HEK293 (cell line): ENCODE measurements at regions not wholly inside any gene's neighbourhood (a gene's known extent, or its start where the extent isn't known, plus 50 kb on each side); places are given as distances from the start of the nearest gene placed in this dataset.

Source experiments
- KLF10 ChIP-seq: fragments of 450-650 bp; IDR thresholded peaks from 2 replicates; pipeline ENCODE4 v1.5.1; 2018; ENCODE audit warnings: missing biosample characterization, mild to moderate bottlenecking, missing genetic modification characterization
- KLF9 ChIP-seq: fragments of 450-650 bp; formaldehyde crosslinking; IDR thresholded peaks from 2 replicates; pipeline ENCODE4 v1.5.1; 2016; ENCODE audit warnings: missing biosample characterization, missing genetic modification characterization, low read depth
- TCF7L2 ChIP-seq: IDR thresholded peaks from 2 replicates; pipeline ENCODE4 v1.6.1; 2011; ENCODE audit warnings: low read depth, mild to moderate bottlenecking, inconsistent platforms, low read length, moderate library complexity, borderline replicate concordance
- YY1 ChIP-seq: fragments of 450-650 bp; formaldehyde crosslinking; IDR thresholded peaks from 2 replicates; pipeline ENCODE4 v1.5.1; 2018; ENCODE audit warnings: missing biosample characterization, missing genetic modification characterization
- YY2 ChIP-seq: fragments of 450-650 bp; formaldehyde crosslinking; IDR thresholded peaks from 2 replicates; pipeline ENCODE4 v1.5.1; 2016; ENCODE audit warnings: missing biosample characterization, missing genetic modification characterization
- ZFP3 ChIP-seq: fragments of 450-650 bp; formaldehyde crosslinking; IDR thresholded peaks from 2 replicates; pipeline ENCODE4 v1.5.1; 2016; ENCODE audit warnings: low read depth, missing biosample characterization, missing genetic modification characterization
- ZNF138 ChIP-seq: fragments of 450-650 bp; formaldehyde crosslinking; IDR thresholded peaks from 2 replicates; pipeline ENCODE4 v1.5.1; 2016; ENCODE audit warnings: missing biosample characterization, missing genetic modification characterization, borderline replicate concordance
- ZNF350 ChIP-seq: fragments of 450-650 bp; formaldehyde crosslinking; IDR thresholded peaks from 2 replicates; pipeline ENCODE4 v1.5.0; 2017; ENCODE audit warnings: missing biosample characterization, mild to moderate bottlenecking, missing genetic modification characterization
- ZNF391 ChIP-seq: fragments of 450-650 bp; formaldehyde crosslinking; IDR thresholded peaks from 2 replicates; pipeline ENCODE4 v1.5.1; 2016; ENCODE audit warnings: low read depth, missing biosample characterization, missing genetic modification characterization, borderline replicate concordance
- ZNF549 ChIP-seq: fragments of 450-650 bp; IDR thresholded peaks from 2 replicates; pipeline ENCODE4 v1.5.1; 2018; ENCODE audit warnings: missing biosample characterization, missing genetic modification characterization, mild to moderate bottlenecking, inconsistent platforms, moderate library complexity
- TF ChIP-seq, protein P1 (sequence below): fragments of 450-650 bp; formaldehyde crosslinking; IDR thresholded peaks from 2 replicates; pipeline ENCODE4 v1.5.1; 2016; ENCODE audit warnings: missing biosample characterization, missing genetic modification characterization
- TF ChIP-seq, protein P2 (sequence below): fragments of 450-650 bp; formaldehyde crosslinking; conservative IDR thresholded peaks from 2 replicates; pipeline ENCODE4 v1.5.1; 2016; ENCODE audit warnings: low read depth, missing biosample characterization, missing genetic modification characterization
- TF ChIP-seq, protein P3 (sequence below): fragments of 450-650 bp; formaldehyde crosslinking; IDR thresholded peaks from 2 replicates; pipeline ENCODE4 v1.5.1; 2016; ENCODE audit warnings: missing biosample characterization, missing genetic modification characterization
- TF ChIP-seq, protein P4 (sequence below): fragments of 450-650 bp; formaldehyde crosslinking; IDR thresholded peaks from 2 replicates; pipeline ENCODE4 v1.5.1; 2017; ENCODE audit warnings: missing biosample characterization, missing genetic modification characterization

DNA sequence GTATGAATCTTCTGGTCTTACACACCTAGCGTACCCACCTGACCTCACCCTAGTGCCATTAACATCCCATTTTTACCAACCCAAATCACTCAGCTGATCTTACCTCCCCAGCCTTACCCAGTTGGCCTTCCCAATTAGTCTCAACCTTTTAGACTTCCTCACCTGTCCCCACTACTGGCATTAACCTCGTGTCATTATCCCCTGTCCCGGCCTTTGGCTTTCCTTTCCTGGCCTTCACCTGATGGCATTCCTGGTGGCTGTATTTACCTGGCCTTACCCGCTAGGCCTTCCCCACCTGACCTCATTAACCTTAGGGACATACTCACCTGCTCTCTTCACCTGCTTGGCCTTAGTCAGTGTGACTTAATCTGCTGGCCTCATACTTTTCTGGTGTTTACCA is 104.1 kb downstream of the IL12A start:
- TF ChIP-seq, protein P1, sequence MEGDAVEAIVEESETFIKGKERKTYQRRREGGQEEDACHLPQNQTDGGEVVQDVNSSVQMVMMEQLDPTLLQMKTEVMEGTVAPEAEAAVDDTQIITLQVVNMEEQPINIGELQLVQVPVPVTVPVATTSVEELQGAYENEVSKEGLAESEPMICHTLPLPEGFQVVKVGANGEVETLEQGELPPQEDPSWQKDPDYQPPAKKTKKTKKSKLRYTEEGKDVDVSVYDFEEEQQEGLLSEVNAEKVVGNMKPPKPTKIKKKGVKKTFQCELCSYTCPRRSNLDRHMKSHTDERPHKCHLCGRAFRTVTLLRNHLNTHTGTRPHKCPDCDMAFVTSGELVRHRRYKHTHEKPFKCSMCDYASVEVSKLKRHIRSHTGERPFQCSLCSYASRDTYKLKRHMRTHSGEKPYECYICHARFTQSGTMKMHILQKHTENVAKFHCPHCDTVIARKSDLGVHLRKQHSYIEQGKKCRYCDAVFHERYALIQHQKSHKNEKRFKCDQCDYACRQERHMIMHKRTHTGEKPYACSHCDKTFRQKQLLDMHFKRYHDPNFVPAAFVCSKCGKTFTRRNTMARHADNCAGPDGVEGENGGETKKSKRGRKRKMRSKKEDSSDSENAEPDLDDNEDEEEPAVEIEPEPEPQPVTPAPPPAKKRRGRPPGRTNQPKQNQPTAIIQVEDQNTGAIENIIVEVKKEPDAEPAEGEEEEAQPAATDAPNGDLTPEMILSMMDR (tag by site-specific recombination): no peak
- no peak for TF ChIP-seq YY1
- TF ChIP-seq ZFP3 (tag by site-specific recombination): no peak
- no peak for TF ChIP-seq KLF9 (tag by site-specific recombination)
- no peak for TF ChIP-seq YY2 (tag by site-specific recombination)
- no peak for TF ChIP-seq ZNF350 (tag by site-specific recombination)
- TF ChIP-seq, protein P2, sequence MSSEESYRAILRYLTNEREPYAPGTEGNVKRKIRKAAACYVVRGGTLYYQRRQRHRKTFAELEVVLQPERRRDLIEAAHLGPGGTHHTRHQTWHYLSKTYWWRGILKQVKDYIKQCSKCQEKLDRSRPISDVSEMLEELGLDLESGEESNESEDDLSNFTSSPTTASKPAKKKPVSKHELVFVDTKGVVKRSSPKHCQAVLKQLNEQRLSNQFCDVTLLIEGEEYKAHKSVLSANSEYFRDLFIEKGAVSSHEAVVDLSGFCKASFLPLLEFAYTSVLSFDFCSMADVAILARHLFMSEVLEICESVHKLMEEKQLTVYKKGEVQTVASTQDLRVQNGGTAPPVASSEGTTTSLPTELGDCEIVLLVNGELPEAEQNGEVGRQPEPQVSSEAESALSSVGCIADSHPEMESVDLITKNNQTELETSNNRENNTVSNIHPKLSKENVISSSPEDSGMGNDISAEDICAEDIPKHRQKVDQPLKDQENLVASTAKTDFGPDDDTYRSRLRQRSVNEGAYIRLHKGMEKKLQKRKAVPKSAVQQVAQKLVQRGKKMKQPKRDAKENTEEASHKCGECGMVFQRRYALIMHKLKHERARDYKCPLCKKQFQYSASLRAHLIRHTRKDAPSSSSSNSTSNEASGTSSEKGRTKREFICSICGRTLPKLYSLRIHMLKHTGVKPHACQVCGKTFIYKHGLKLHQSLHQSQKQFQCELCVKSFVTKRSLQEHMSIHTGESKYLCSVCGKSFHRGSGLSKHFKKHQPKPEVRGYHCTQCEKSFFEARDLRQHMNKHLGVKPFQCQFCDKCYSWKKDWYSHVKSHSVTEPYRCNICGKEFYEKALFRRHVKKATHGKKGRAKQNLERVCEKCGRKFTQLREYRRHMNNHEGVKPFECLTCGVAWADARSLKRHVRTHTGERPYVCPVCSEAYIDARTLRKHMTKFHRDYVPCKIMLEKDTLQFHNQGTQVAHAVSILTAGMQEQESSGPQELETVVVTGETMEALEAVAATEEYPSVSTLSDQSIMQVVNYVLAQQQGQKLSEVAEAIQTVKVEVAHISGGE (tag by site-specific recombination): no peak
- TF ChIP-seq ZNF549 (tag by site-specific recombination): no peak
- TF ChIP-seq KLF10 (tag by site-specific recombination): no peak
- TF ChIP-seq, protein P3, sequence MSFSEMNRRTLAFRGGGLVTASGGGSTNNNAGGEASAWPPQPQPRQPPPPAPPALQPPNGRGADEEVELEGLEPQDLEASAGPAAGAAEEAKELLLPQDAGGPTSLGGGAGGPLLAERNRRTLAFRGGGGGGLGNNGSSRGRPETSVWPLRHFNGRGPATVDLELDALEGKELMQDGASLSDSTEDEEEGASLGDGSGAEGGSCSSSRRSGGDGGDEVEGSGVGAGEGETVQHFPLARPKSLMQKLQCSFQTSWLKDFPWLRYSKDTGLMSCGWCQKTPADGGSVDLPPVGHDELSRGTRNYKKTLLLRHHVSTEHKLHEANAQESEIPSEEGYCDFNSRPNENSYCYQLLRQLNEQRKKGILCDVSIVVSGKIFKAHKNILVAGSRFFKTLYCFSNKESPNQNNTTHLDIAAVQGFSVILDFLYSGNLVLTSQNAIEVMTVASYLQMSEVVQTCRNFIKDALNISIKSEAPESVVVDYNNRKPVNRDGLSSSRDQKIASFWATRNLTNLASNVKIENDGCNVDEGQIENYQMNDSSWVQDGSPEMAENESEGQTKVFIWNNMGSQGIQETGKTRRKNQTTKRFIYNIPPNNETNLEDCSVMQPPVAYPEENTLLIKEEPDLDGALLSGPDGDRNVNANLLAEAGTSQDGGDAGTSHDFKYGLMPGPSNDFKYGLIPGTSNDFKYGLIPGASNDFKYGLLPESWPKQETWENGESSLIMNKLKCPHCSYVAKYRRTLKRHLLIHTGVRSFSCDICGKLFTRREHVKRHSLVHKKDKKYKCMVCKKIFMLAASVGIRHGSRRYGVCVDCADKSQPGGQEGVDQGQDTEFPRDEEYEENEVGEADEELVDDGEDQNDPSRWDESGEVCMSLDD (tag by site-specific recombination): no peak
- TF ChIP-seq ZNF391: no peak
- TF ChIP-seq TCF7L2: no peak
- TF ChIP-seq, protein P4, sequence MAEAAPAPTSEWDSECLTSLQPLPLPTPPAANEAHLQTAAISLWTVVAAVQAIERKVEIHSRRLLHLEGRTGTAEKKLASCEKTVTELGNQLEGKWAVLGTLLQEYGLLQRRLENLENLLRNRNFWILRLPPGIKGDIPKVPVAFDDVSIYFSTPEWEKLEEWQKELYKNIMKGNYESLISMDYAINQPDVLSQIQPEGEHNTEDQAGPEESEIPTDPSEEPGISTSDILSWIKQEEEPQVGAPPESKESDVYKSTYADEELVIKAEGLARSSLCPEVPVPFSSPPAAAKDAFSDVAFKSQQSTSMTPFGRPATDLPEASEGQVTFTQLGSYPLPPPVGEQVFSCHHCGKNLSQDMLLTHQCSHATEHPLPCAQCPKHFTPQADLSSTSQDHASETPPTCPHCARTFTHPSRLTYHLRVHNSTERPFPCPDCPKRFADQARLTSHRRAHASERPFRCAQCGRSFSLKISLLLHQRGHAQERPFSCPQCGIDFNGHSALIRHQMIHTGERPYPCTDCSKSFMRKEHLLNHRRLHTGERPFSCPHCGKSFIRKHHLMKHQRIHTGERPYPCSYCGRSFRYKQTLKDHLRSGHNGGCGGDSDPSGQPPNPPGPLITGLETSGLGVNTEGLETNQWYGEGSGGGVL: no peak
- TF ChIP-seq ZNF138 (tag by site-specific recombination): no peak
